RCC 7860 (cell line): ENCODE measurements at regions not wholly inside any gene's neighbourhood (a gene's known extent, or its start where the extent isn't known, plus 50 kb on each side); places are given as distances from the start of the nearest gene placed in this dataset.
"Not testable (repeated sequence)": the region's sequence is repeated elsewhere in the genome, so short reads cannot be mapped to it uniquely, and the experiment has no call there.

Source experiments
- DNase-seq: peaks from one replicate; pipeline ENCODE4 v3.0.0-alpha.2; 2015; ENCODE audit warnings: low spot score
- FAIRE-seq: peaks from 2 replicates; lab custom pipeline; 2012; peaks lifted over from hg19 to GRCh38; lab: Jason Lieb, UNC

GRCh38 chr21:10270211-10270610 lies 251.2 kb upstream of the TPTE start:
- peak; percentile 61 for DNase-seq
- FAIRE-seq, result not testable (repeated sequence)

- DNase-seq, result peak; percentile 12
- FAIRE-seq, result not testable (repeated sequence)
Measured at GRCh38 chr21:10271666-10272207, 249.6 kb upstream of the TPTE start.

GRCh38 chr21:10272216-10272615 lies 249.2 kb upstream of the TPTE start:
- no peak for FAIRE-seq
- DNase-seq, result peak; percentile 45

- FAIRE-seq (no peak), DNase-seq (peak; percentile 4)
Measured at GRCh38 chr21:10273196-10273595, 248.2 kb upstream of the TPTE start.

- not testable (repeated sequence) for DNase-seq, FAIRE-seq
Measured at GRCh38 chr21:10273794-10274338, 247.5 kb upstream of the TPTE start.
